AG04450 (cell line): ENCODE measurements at regions not wholly inside any gene's neighbourhood (a gene's known extent, or its start where the extent isn't known, plus 50 kb on each side); places are given as distances from the start of the nearest gene placed in this dataset.

Source experiments
- CTCF ChIA-PET: fragments of 300-600, 350-600 bp; formaldehyde crosslinking; extraction: SDS; loops from one replicate; lab custom pipeline; 2022; ENCODE audit warnings: antibody characterized with exemption, inconsistent platforms; lab: Charles Lee
- POLR2A ChIA-PET: fragments of 350-600 bp; formaldehyde crosslinking; extraction: SDS; loops from one replicate; lab custom pipeline; 2021; ENCODE audit warnings: antibody characterized with exemption, inconsistent platforms; lab: Yijun Ruan, JAX
- DNase-seq: peaks from one replicate; pipeline ENCODE4 v3.0.0-alpha.2; 2011; ENCODE audit warnings: low read depth, low spot score
- H3K27ac ChIP-seq: one replicate; pipeline ENCODE4 v1.5.1; 2012; ENCODE audit warnings: low read depth, low read length, control low read depth
- H3K27me3 ChIP-seq: one replicate; pipeline ENCODE4 v1.6.0; 2012; ENCODE audit warnings: low read length; ENCODE audit not compliant: control insufficient read depth, insufficient read depth
- H3K4me3 ChIP-seq: 2 replicates; pipeline ENCODE4 v1.5.1; 2011; ENCODE audit warnings: mild to moderate bottlenecking, low read depth, low read length, control low read depth
- H3K9me3 ChIP-seq: 2 replicates; pipeline ENCODE4 v1.5.1; 2012; ENCODE audit warnings: low read length; ENCODE audit not compliant: control insufficient read depth, insufficient read depth
- TF ChIP-seq, protein P1 (sequence below): IDR thresholded peaks from 2 replicates; pipeline ENCODE4 v1.5.1; 2011; ENCODE audit warnings: low read depth, low read length, control low read depth, inconsistent platforms

DNA sequence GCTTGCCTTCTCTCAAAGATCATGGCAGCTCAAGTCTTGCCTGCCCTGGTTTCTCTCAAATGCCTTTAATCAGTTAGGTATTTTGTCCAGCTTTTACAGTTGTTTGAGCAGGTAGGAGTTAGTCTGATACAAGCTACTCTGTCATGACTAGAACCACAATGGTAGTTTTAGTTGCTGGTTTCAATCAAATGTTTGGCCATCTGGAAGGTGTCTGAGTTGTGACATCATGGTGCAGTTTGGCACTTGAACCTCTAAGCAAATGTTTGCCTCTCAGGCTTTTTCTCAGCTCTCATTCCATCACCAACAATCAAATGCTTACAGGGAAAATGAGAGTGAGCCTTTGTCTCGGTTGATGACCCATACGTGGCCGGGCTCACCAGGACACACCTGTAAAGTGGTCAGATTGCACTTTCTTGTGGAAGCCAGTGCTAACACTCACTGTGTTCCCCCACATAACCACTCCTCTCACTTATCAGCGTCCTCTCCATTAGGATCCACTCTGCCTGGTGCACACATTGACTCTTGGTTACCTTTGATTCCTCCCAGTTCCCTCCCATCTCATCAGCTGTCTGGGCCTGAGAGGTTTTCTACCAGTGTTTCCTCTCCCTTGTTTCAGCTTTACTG is 67.5 kb downstream of the CCDC185 start:
- ChIA-PET POLR2A (no interaction called here), CTCF (no interaction called here)
- Histone ChIP-seq H3K27ac (no peak overlapping the region), H3K27me3 (peaks cover 26% of the 10 kb centered on the region), H3K9me3 (no peaks in the 10 kb centered on the region), H3K4me3 (no peak overlapping the region)
- no peak for DNase-seq
- TF ChIP-seq, protein P1, sequence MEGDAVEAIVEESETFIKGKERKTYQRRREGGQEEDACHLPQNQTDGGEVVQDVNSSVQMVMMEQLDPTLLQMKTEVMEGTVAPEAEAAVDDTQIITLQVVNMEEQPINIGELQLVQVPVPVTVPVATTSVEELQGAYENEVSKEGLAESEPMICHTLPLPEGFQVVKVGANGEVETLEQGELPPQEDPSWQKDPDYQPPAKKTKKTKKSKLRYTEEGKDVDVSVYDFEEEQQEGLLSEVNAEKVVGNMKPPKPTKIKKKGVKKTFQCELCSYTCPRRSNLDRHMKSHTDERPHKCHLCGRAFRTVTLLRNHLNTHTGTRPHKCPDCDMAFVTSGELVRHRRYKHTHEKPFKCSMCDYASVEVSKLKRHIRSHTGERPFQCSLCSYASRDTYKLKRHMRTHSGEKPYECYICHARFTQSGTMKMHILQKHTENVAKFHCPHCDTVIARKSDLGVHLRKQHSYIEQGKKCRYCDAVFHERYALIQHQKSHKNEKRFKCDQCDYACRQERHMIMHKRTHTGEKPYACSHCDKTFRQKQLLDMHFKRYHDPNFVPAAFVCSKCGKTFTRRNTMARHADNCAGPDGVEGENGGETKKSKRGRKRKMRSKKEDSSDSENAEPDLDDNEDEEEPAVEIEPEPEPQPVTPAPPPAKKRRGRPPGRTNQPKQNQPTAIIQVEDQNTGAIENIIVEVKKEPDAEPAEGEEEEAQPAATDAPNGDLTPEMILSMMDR: no peak

DNA sequence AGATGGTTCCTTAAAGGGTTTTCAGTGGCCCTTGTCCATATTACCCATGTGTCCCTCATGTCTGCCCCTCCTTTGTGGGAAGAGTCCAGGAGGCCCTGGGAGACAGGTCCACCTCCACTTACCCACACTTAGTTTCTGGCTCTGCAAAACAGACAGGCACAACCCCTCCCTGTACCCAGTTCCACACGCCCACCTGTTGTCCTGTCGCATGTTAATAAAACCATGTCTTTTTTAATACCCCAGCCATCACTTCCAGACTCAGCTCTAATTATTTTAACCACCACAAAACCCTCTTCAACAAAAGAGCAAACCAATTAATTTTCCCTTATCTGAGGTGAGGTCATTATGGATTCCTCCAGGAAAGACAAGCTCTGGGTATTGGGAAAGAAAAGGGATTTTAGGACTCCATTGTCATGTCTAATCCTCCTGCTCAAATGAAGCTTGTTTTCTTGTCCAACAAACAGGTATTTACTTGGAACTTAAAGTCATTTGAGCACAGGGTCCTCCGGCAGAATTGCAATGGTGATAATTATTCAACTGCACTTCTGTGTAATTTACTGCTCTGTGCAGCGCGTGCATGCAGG is 68.9 kb downstream of the CCDC185 start:
- H3K4me3 ChIP-seq: no peak overlapping the region
- H3K27ac ChIP-seq: no peak overlapping the region
- DNase-seq: no peak
- H3K9me3 ChIP-seq: no peaks in the 10 kb centered on the region
- CTCF ChIA-PET: no interaction called here
- TF ChIP-seq, protein P1: no peak
- peaks cover 28% of the 10 kb centered on the region for H3K27me3 ChIP-seq
- POLR2A ChIA-PET: no interaction called here

DNA sequence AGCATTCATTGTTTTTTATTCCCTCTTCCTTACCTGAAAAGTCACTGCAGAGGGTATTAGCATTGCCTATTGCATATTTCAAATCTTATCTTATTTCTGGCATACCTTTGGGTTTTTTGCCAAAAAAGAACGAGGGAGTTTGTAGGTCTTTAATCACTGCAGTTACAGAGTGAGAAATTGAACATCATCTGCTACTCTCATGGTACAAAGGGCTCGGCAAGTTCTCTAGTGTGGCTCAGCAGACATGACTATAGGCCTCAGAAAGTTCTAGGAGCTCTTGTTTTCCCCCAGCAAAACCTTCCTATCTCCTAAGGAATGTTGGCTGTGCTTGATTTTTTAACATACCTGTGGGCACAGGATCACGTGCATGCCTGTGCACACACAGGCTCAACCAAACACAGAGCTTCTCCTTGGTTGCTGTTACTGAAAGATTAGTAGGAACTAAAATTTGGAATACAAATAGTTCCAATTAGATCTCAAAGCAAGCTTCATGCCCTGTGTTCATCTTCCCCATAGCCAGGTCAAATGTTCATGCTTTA is 69.7 kb downstream of the CCDC185 start:
- POLR2A ChIA-PET: no interaction called here
- no peak for DNase-seq

DNA sequence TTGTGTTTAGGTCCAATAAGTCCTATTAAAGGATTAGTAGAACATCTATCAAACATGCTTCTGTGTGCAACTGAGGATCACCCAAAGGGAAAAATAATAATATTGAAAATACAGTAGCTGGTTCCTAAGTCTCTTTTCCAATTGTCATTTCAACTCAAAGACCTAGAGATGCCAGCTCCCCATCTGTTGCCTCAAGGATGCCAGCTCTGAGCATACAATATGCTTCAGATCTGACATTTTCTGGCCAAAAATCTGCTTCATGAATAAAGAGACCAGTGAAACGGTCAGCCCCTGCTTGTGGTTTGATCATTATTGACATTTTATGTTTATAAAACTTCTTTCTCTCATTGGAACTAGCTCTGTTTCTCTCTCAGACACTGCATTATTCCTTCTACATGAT is 72.9 kb downstream of the CCDC185 start:
- TF ChIP-seq, protein P1: no peak
- CTCF ChIA-PET: no interaction called here
- no peak for DNase-seq
- H3K27ac ChIP-seq: no peak overlapping the region
- H3K4me3 ChIP-seq: no peak overlapping the region
- peaks cover 21% of the 10 kb centered on the region for H3K27me3 ChIP-seq
- POLR2A ChIA-PET: no interaction called here
- H3K9me3 ChIP-seq: no peaks in the 10 kb centered on the region

More for the DNA sequence above, 69.7 kb downstream of the CCDC185 start:
- no peak overlapping the region for H3K27ac ChIP-seq
- CTCF ChIA-PET: no interaction called here
- TF ChIP-seq, protein P1: no peak
- H3K4me3 ChIP-seq: no peak overlapping the region
- H3K27me3 ChIP-seq: peaks cover 30% of the 10 kb centered on the region
- H3K9me3 ChIP-seq: no peaks in the 10 kb centered on the region

DNA sequence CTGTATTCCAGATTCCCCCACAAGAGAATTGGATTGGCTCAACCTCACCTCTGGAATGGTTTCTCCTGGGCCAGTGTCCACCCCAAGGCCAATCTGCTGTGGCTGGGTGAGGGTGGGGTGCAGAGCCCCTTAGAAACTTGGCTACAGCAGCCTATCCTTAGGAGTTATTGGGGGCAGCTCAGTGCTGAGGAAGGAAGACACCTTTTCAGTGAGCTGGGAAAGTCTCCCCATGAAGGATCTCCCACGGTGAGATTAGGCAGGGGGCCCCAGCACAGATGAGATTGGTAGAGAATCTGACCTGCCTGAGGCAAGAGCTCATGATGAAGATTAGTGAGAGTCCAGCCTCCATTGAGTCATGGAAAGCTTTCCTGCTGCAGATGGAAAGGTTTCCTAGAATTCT is 78.4 kb downstream of the CCDC185 start:
- peaks cover 25% of the 10 kb centered on the region for H3K27me3 ChIP-seq
- TF ChIP-seq, protein P1: no peak
- no peak overlapping the region for H3K4me3 ChIP-seq
- H3K27ac ChIP-seq: no peak overlapping the region
- no peak for DNase-seq
- no peaks in the 10 kb centered on the region for H3K9me3 ChIP-seq
- ChIA-PET POLR2A (no interaction called here), CTCF (no interaction called here)
